AG10803 (cell line): ENCODE measurements at regions not wholly inside any gene's neighbourhood (a gene's known extent, or its start where the extent isn't known, plus 50 kb on each side); places are given as distances from the start of the nearest gene placed in this dataset.

ENCODE experiments used
- DNase-seq: peaks from one replicate; pipeline ENCODE4 v3.0.0; 2010; ENCODE audit warnings: low read depth
- H3K4me3 ChIP-seq: 2 replicates; pipeline ENCODE4 v1.5.1; 2011; ENCODE audit warnings: mild to moderate bottlenecking, low read length, control low read depth
- CTCF ChIP-seq: conservative IDR thresholded peaks from 2 replicates; pipeline ENCODE4 v1.5.1; 2011; ENCODE audit warnings: mild to moderate bottlenecking, low read length, control low read depth, inconsistent platforms

GRCh38 chr4:1506956-1507721 lies 100.9 kb upstream of the NKX1-1 start:
- DNase-seq, result no peak

GRCh38 chr4:1505511-1506460 lies 99.5 kb upstream of the NKX1-1 start:
- no peak overlapping the region for H3K4me3 ChIP-seq
- no peak for DNase-seq
- TF ChIP-seq CTCF, result no peak

More at GRCh38 chr4:1506956-1507721, 100.9 kb upstream of the NKX1-1 start:
- H3K4me3 ChIP-seq, result no peak overlapping the region
- no peak for TF ChIP-seq CTCF

- no peak overlapping the region for H3K4me3 ChIP-seq
- no peak for DNase-seq
- TF ChIP-seq CTCF, result no peak
These were observed 98.6 kb upstream of the NKX1-1 start for GRCh38 chr4:1504595-1505500.

- DNase-seq, result no peak
- no peak for TF ChIP-seq CTCF
- no peak overlapping the region for H3K4me3 ChIP-seq
These were observed 97.6 kb upstream of the NKX1-1 start for GRCh38 chr4:1503583-1504471.

GRCh38 chr4:1502976-1503375 lies 96.7 kb upstream of the NKX1-1 start:
- H3K4me3 ChIP-seq, result no peak overlapping the region
- TF ChIP-seq CTCF, result no peak
- DNase-seq, result no peak

- H3K4me3 ChIP-seq, result no peak overlapping the region
- no peak for TF ChIP-seq CTCF
- DNase-seq, result no peak
These were observed 96.3 kb upstream of the NKX1-1 start for GRCh38 chr4:1502501-1502886.
